Psoas muscle (tissue), 7 donors: ENCODE measurements at regions not wholly inside any gene's neighbourhood (a gene's known extent, or its start where the extent isn't known, plus 50 kb on each side); places are given as distances from the start of the nearest gene placed in this dataset.
A peak's percentile ranks its signal among the peaks of the same experiment; 100 is the strongest.

Experiments used
- ATAC-seq, 4 donors: fragments of 200-7000 bp; cut with Tn5 transposase; one replicate each; pipeline ENCODE4 v1.9.1; 2020; ENCODE audit warnings: moderate library complexity in 3 of 4, mild to moderate bottlenecking in 2 of 4
- DNase-seq, 2 donors: peaks; one replicate each; pipeline ENCODE4 v3.0.0-alpha.2; 2020
- H3K27ac ChIP-seq: fragments of 200-600 bp; one replicate; pipeline ENCODE4 v1.8.0; 2022
- H3K27me3 ChIP-seq, 3 donors: fragments of 200-600 bp in 1 of 3; one replicate each; pipeline versions ENCODE4 v1.6.1 to v1.8.0; 2013 to 2022; ENCODE audit warnings: low read length in 2 of 3, mild to moderate bottlenecking in 2 of 3, moderate library complexity in 1 of 3; ENCODE audit not compliant: insufficient read depth in 3 of 3
- H3K36me3 ChIP-seq, 2 donors: fragments of 200-600 bp in 1 of 2; one replicate each; pipeline versions ENCODE4 v1.6.1 to v1.8.0; 2013 to 2022; ENCODE audit warnings: low read depth in 1 of 2, mild to moderate bottlenecking in 1 of 2, moderate library complexity in 1 of 2; ENCODE audit not compliant: insufficient read depth in 1 of 2
- H3K4me1 ChIP-seq: fragments of 200-600 bp; one replicate; pipeline ENCODE4 v1.8.0; 2022
- H3K4me3 ChIP-seq: fragments of 200-600 bp; one replicate; pipeline ENCODE4 v1.8.0; 2022; ENCODE audit warnings: mild to moderate bottlenecking
- H3K9me3 ChIP-seq: fragments of 200-600 bp; one replicate; pipeline ENCODE4 v1.8.0; 2022
- WGBS, 3 donors: extraction: QIAGEN DNeasy Blood & Tissue Kit; methylation state at CpG; one replicate each; pipeline versions ENCODE4 v1.1.6 to v1.1.7; 2013; 5-methylcytosine and 5-hydroxymethylcytosine counted together
- intact Hi-C, 2 donors: fragments of 100-400 bp; cut with DNase I; formaldehyde crosslinking; loops; one replicate each; pipeline versions ENCODE4 v1.11.0 to v1.14.2; 2022
- TF ChIP-seq, protein P1 (sequence below): fragments of 200-600 bp; IDR thresholded peaks from one replicate; pipeline ENCODE4 v1.8.0; 2022; ENCODE audit warnings: antibody characterized with exemption
- donor health status: healthy with polysubstance abuse.
- donor health status: DM: no; HTN: no; CAD: no; lungs with moderate emphysema.
- donor health status: Bipolar disorder and iron deficiency.
- donor health status: healthy.
- donor health status: DM: yes; HTN: yes; CAD: no.
- donor health status: DM: no; HTN: no; CAD: no.
- donor health status: DM: yes; HTN: yes; CAD: no.

DNA sequence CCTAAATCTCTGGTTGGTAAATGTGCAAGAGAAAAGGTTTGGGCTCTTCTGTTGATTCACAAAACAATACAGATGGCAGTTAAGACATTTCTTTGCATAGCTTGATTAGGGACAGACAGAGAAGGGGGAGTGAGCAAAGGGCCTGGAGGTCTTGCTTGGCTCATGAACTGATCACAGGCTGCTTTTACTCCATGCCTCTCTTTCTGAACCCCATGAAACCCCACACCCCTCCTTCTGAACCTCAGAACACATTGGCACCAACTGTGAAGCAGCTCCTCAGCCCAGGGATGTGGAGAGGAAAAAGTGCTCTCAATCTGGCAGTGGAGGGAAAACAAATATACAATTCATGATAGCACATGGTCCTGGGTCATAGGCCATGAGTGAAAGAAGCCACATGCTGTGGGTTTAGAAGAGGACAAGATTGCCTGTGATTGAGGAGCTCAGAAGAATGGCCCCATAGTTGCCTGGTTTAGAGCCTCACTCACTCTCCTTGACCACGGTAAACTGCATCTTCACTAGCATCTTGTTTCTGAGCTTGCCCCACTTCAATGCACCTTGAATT, 111.6 kb upstream of the GADD45A start:
- Histone ChIP-seq H3K36me3 (no peaks in the 10 kb centered on the region), H3K4me3 (peak overlapping the region; percentile 23), H3K4me1 (peaks cover 35% of the 10 kb centered on the region), H3K27ac (peak overlapping the region; percentile 93), H3K9me3 (no peaks in the 10 kb centered on the region), H3K27me3 (no peaks in the 10 kb centered on the region)
- 94 to 100% (median 96%) methylated on average over 1 of the region's 1 CpG for WGBS, 3 donors
- DNase-seq (no peak), ATAC-seq (no peak)
- intact Hi-C loops = loop anchor here (2.0 to 10.0 kb wide), 2 partner anchors 71 to 79 kb away; no protein-coding TSS in a partner anchor
- TF ChIP-seq, protein P1, sequence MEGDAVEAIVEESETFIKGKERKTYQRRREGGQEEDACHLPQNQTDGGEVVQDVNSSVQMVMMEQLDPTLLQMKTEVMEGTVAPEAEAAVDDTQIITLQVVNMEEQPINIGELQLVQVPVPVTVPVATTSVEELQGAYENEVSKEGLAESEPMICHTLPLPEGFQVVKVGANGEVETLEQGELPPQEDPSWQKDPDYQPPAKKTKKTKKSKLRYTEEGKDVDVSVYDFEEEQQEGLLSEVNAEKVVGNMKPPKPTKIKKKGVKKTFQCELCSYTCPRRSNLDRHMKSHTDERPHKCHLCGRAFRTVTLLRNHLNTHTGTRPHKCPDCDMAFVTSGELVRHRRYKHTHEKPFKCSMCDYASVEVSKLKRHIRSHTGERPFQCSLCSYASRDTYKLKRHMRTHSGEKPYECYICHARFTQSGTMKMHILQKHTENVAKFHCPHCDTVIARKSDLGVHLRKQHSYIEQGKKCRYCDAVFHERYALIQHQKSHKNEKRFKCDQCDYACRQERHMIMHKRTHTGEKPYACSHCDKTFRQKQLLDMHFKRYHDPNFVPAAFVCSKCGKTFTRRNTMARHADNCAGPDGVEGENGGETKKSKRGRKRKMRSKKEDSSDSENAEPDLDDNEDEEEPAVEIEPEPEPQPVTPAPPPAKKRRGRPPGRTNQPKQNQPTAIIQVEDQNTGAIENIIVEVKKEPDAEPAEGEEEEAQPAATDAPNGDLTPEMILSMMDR = no peak

DNA sequence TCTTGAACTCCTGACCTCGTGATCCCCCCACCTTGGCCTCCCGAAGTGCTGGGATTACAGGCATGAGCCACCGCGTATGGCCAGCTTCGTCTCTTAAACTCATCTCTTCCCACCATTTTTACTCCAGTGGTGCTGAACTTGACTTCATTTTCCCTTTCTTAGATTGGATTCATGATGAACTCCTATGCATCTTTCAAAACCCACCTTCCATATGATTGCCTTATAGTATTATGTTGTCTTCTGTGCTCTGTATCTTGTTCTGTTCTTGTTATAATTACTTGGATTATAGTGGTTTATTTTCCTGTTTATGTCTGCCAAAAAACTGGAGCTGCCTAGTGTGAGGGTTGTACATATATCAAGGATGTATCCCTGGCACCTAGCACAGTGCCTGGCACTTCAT, 110.8 kb upstream of the GADD45A start:
- TF ChIP-seq, protein P1 = no peak
- ATAC-seq = no peak
- peaks cover 39% of the 10 kb centered on the region for H3K4me1 ChIP-seq
- WGBS, 3 donors = 88 to 98% (median 93%) methylated on average over 5 of the region's 5 CpGs
- no peak for DNase-seq
- intact Hi-C loops = loop anchor here in 1 of 2 donors (10.0 kb wide), 1 partner anchor 71 kb away; no protein-coding TSS in a partner anchor
- no peak overlapping the region for H3K27ac ChIP-seq
- no peaks in the 10 kb centered on the region for H3K36me3 ChIP-seq
- H3K9me3 ChIP-seq = no peaks in the 10 kb centered on the region
- no peak overlapping the region for H3K4me3 ChIP-seq
- no peaks in the 10 kb centered on the region for H3K27me3 ChIP-seq

DNA sequence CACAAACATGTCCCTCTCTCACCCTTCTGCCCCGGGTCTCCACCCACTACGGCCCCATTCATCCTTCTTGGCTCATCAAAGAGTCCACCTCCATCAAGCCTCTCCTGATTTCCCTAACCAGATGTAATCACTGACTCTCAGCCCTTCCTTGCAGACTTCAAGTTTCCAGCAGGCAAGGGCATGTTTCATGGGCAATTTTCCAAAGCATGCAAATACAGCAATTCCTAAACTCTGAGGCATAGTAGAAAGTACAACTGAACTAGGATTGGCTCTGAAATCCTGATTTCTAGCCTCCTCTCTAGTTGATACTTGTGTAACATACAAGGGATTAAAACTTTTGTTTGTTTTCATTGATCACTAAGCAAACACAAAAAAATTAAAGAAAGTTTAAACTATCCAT, 109.1 kb upstream of the GADD45A start:
- no peak overlapping the region for H3K27ac ChIP-seq
- no peak for DNase-seq
- no peak for ATAC-seq
- intact Hi-C loops = loop anchor here in 1 of 2 donors (10.0 kb wide), 1 partner anchor 69 kb away; no protein-coding TSS in a partner anchor
- TF ChIP-seq, protein P1 = no peak
- no peak overlapping the region for H3K4me3 ChIP-seq
- H3K36me3 ChIP-seq = no peaks in the 10 kb centered on the region
- no peaks in the 10 kb centered on the region for H3K27me3 ChIP-seq
- WGBS, 3 donors = 84 to 96% (median 90%) methylated on average over 2 of the region's 2 CpGs
- peaks cover 47% of the 10 kb centered on the region for H3K4me1 ChIP-seq
- no peaks in the 10 kb centered on the region for H3K9me3 ChIP-seq

DNA sequence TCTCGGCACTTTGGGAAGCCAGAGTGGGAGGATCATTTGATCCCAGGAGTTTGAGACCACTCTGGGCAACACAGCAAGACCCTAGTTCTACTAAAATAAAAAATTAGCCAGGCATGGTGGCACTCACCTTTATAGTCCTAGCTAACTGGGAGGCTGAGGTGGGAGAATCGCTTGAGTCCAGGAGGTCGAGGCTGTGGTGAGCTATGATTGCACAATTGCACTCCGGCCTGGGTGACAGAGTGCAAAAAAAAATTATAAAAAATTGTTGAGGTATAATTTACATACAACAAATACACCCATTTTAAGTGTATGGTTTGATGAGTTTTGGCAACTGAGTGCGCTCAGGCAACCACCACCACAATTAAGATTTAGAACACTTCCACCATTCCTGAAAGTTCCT, 108.5 kb upstream of the GADD45A start:
- no peak for DNase-seq
- Histone ChIP-seq H3K36me3 (no peaks in the 10 kb centered on the region), H3K4me1 (peaks cover 45% of the 10 kb centered on the region), H3K4me3 (no peak overlapping the region), H3K27me3 (no peaks in the 10 kb centered on the region), H3K27ac (no peak overlapping the region), H3K9me3 (no peaks in the 10 kb centered on the region)
- WGBS, 3 donors = 90 to 97% (median 94%) methylated on average over 5 of the region's 5 CpGs
- TF ChIP-seq, protein P1 = no peak
- intact Hi-C loops = loop anchor here in 1 of 2 donors (10.0 kb wide), 1 partner anchor 68 kb away; no protein-coding TSS in a partner anchor
- no peak for ATAC-seq

DNA sequence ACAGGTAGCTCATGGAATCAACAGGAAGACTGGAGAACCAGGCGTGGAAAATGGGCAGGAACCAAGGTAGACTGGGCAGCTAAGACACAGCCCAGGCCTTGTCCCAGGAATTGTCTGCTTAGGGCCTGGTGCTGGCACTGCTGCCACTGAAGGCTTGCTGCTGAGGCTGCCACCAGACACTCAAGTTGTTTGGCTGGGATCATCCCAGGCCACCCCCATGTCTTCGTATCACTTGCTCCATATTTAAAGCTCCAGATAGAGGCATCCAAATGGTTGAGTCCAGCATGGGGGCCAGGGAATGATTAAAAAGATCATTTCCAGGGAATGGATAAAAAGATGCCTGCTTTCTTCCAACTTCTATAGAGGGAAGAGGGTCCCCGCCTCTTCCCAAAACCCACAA, 107.4 kb upstream of the GADD45A start:
- intact Hi-C loops = loop anchor here in 1 of 2 donors (10.0 kb wide), 1 partner anchor 67 kb away; no protein-coding TSS in a partner anchor
- WGBS, 3 donors = 77 to 98% (median 87%) methylated on average over 3 of the region's 3 CpGs

More for the DNA sequence above, 107.4 kb upstream of the GADD45A start:
- no peaks in the 10 kb centered on the region for H3K36me3 ChIP-seq
- no peaks in the 10 kb centered on the region for H3K9me3 ChIP-seq
- no peak overlapping the region for H3K27ac ChIP-seq
- TF ChIP-seq, protein P1 = no peak
- ATAC-seq = no peak
- H3K27me3 ChIP-seq = no peaks in the 10 kb centered on the region
- no peak for DNase-seq
- peaks cover 35% of the 10 kb centered on the region for H3K4me1 ChIP-seq
- H3K4me3 ChIP-seq = no peak overlapping the region
